ENCODE measurements at regions not wholly inside any gene's neighbourhood (a gene's known extent, or its start where the extent isn't known, plus 50 kb on each side); places are given as distances from the start of the nearest gene placed in this dataset. TPM values are rescaled to one million over a fixed set of nuclear protein-coding genes. Genes with fewer than 3 reads are reported as not detected.

GRCh38 chr13:44320611-44321010, 53.0 kb upstream of the SERP2 start:
- ChIA-PET POLR2A (no interaction called here), CTCF (interaction anchor here (1.1 kb wide), 1 partner anchor 54 kb away, joined by 3 read pairs; no protein-coding TSS in a partner anchor)
- TF ChIP-seq, protein P1, sequence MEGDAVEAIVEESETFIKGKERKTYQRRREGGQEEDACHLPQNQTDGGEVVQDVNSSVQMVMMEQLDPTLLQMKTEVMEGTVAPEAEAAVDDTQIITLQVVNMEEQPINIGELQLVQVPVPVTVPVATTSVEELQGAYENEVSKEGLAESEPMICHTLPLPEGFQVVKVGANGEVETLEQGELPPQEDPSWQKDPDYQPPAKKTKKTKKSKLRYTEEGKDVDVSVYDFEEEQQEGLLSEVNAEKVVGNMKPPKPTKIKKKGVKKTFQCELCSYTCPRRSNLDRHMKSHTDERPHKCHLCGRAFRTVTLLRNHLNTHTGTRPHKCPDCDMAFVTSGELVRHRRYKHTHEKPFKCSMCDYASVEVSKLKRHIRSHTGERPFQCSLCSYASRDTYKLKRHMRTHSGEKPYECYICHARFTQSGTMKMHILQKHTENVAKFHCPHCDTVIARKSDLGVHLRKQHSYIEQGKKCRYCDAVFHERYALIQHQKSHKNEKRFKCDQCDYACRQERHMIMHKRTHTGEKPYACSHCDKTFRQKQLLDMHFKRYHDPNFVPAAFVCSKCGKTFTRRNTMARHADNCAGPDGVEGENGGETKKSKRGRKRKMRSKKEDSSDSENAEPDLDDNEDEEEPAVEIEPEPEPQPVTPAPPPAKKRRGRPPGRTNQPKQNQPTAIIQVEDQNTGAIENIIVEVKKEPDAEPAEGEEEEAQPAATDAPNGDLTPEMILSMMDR (IDR thresholded peaks at IDR 0.05; ENCODE audit: insufficient read depth, low read depth, low read length) = no peak
- Histone ChIP-seq H3K36me3 (ENCODE audit: control insufficient read depth, insufficient read depth, low read length) (no peaks in the 10 kb centered on the region), H3K4me3 (ENCODE audit: low read depth, low read length) (no peak overlapping the region), H3K27me3 (ENCODE audit: control insufficient read depth, insufficient read depth, low read length) (no peaks in the 10 kb centered on the region)
- DNase-seq (ENCODE audit: low read depth) = no peak

- Histone ChIP-seq H3K27me3 (ENCODE audit: control insufficient read depth, insufficient read depth, low read length) (no peaks in the 10 kb centered on the region), H3K36me3 (ENCODE audit: control insufficient read depth, insufficient read depth, low read length) (no peaks in the 10 kb centered on the region), H3K4me3 (ENCODE audit: low read depth, low read length) (no peak overlapping the region)
- POLR2A ChIA-PET = no interaction called here
- TF ChIP-seq, protein P1 (IDR thresholded peaks at IDR 0.05; ENCODE audit: insufficient read depth, low read depth, low read length) = no peak
- CTCF ChIA-PET = interaction anchor here (1.0 kb wide), 1 partner anchor 11 kb away, joined by 3 read pairs; no protein-coding TSS in a partner anchor
- DNase-seq (ENCODE audit: low read depth) = no peak
These were observed 51.7 kb upstream of the SERP2 start for GRCh38 chr13:44321961-44322360.

GRCh38 chr13:44322928-44323327, 50.7 kb upstream of the SERP2 start:
- no peaks in the 10 kb centered on the region for H3K27me3 ChIP-seq (ENCODE audit: control insufficient read depth, insufficient read depth, low read length)
- TF ChIP-seq, protein P1 (IDR thresholded peaks at IDR 0.05; ENCODE audit: insufficient read depth, low read depth, low read length) = no peak
- H3K4me3 ChIP-seq (ENCODE audit: low read depth, low read length) = no peak overlapping the region
- no peak for DNase-seq (ENCODE audit: low read depth)
- POLR2A ChIA-PET = no interaction called here
- H3K36me3 ChIP-seq (ENCODE audit: control insufficient read depth, insufficient read depth, low read length) = no peaks in the 10 kb centered on the region
- CTCF ChIA-PET = interaction anchor here (2.0 kb wide), 1 partner anchor 10 kb away, joined by 5 read pairs; no protein-coding TSS in a partner anchor

GRCh38 chr13:44323754-44324153, 49.9 kb upstream of the SERP2 start:
- no peak for DNase-seq (ENCODE audit: low read depth)
- TF ChIP-seq, protein P1 (IDR thresholded peaks at IDR 0.05; ENCODE audit: insufficient read depth, low read depth, low read length) = no peak
- ChIA-PET CTCF (interaction anchor here (2.0 kb wide), 1 partner anchor 9 kb away, joined by 5 read pairs; no protein-coding TSS in a partner anchor), POLR2A (no interaction called here)
- no peak overlapping the region for H3K4me3 ChIP-seq (ENCODE audit: low read depth, low read length)
- H3K36me3 ChIP-seq (ENCODE audit: control insufficient read depth, insufficient read depth, low read length) = no peaks in the 10 kb centered on the region
- no peaks in the 10 kb centered on the region for H3K27me3 ChIP-seq (ENCODE audit: control insufficient read depth, insufficient read depth, low read length)

Small RNA genes in the stretch of these regions (small RNA-seq; reads per million reads assigned to genes)
- gene MIR8079 (ENCODE audit: insufficient read length, low read depth, low replicate concordance) = not detected

Measured in BJ (cell line).